SKM-1 treated with dmso at 0.1 percent for 144 hours (cell line): ENCODE measurements at regions not wholly inside any gene's neighbourhood (a gene's known extent, or its start where the extent isn't known, plus 50 kb on each side); places are given as distances from the start of the nearest gene placed in this dataset.
A peak's percentile ranks its signal among the peaks of the same experiment; 100 is the strongest.
"Not testable (repeated sequence)": the region's sequence is repeated elsewhere in the genome, so short reads cannot be mapped to it uniquely, and the experiment has no call there.

Experiments
- DNase-seq: peaks from one replicate; lab custom pipeline; 2025; ENCODE audit not compliant: unreplicated experiment; lab: John Stamatoyannopoulos, UW

DNA sequence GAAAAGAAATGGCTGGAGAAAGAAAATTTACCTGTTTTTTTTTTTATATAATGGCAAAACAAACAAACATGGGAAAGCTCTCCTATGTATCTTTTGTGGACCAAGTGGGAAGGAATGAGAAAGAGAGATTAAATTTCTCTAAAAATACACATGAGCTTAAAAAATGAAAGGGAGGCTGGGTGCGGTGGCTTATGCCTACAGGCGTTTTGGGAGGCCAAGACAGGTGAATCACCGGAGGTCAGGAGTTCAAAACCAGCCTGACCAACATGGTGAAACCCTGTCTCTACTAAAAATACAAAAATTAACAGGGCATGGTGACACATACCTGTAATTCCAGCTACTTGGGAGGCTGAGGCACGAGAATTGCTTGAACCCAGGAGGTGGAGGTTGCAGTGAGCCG lies 388.0 kb downstream of the TFAP2B start:
- not testable (repeated sequence) for DNase-seq

DNA sequence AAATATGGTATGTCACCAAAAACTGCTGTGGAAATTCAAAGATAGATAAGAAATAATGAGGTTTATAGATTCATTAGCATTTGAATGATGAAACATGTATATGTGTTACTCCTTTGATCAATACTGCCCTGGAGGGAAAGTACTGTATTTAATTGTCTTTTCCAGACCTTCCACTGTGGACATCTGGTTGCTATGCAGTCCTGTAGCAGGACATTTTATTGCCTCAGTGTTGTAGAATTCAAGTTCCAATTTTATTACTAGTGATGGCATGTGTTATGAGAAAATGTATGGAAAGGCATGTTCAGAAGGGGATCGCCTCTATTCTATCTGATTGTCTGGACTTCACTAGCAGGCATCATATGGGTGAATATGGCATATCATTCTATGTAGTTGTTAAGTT lies 391.0 kb downstream of the TFAP2B start:
- no peak for DNase-seq

DNA sequence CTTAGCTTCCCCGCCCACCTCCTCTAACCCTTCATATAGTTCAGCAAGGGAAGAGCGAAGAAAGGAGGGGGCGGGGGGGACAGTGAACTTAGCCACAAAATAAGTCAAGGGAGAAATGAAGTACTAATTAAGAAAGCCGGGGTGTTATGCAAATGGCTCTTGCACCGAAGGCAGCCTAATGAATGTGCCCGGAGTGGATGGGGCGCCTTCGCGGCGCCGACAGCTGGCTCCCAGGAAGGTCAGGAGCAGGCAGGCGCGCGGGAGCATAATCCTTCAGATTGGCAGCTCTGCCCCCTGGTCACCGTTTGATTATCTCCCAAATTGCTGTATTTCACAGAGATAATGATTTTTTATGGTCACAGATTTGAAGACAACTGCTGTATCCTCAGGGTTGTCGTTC lies 395.1 kb downstream of the TFAP2B start:
- no peak for DNase-seq

DNA sequence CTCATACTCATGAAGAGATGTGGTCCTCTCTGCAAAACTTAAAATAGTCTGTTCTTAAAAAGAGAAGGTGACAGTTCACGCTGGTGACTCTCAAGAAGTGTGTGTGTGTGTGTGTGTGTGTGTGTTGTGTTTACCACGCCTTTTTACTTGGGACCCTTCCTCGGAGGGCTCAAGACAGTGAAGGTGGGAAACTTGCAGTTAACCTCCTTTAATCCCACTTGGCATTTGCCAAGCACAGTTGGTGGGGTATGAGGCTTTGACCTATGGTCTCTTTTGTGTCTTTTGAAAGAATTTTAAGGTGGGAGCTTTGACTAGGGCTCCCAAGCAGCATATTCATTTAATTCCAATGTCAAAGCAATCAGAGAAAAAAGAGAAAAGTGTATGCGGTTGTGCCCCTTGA lies 395.8 kb downstream of the TFAP2B start:
- DNase-seq: no peak

DNA sequence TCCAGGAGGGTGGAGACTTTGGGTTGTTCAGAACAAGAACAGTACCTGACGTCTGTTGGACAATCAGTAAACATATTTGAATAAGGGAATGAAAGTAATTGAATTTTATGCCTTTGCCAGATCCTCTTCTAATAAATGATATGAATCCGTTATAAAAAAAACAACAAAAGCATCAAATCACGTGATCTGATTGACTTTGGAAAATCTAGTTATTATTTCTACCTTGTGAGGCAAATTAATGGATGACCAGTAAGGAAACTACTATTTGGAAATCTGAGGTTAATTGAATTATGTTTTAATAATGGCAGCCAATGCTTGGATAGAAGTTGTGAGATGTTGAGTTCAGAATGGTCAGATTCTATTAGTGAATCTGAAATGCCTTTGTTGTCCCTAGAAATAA lies 399.5 kb downstream of the TFAP2B start:
- no peak for DNase-seq

DNA sequence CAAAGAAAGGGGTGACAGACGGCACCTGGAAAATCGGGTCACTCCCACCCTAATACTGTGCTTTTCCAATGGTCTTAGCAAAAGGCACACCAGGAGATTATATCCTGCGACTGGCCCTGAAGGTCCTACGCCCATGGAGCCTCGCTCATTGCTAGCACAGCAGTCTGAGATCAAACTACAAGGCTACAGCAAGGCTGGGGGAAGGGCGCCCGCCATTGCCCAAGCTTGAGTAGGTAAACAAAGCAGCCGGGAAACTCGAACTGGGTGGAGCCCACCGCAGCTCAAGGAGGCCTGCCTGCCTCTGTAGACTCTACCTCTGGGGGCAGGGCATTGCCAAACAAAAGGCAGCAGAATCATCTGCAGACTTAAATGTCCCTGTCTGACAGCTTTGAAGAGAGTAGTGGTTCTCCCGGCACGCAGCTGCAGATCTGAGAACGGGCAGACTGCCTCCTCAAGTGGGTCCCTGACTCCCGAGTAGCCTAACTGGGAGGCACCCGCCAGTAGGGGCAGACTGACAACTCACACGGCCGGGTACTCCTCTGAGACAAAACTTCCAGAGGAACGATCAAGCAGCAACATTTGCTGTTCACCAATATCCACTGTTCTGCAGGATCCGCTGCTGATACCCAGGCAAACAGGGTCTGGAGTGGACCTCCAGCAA lies 406.0 kb downstream of the TFAP2B start:
- not testable (repeated sequence) for DNase-seq

DNA sequence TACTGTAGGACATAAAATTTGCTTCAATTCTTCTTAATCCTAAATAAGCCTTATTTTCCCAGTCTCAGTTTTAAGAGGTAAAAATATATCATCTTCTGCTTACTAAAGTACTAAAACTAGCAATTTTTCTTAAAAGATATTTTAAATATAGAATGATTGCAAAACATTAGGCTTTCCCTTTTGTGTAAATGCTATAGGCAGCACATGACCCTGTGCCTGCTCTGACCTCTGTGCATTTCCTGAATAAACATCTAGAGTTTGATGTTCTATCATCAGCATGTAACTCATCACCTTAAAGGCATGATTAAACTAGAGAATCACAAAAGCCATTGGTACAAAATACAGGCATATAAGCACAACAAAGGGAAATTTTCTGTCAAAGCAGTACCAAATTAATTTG lies 422.7 kb downstream of the TFAP2B start:
- DNase-seq: no peak

DNA sequence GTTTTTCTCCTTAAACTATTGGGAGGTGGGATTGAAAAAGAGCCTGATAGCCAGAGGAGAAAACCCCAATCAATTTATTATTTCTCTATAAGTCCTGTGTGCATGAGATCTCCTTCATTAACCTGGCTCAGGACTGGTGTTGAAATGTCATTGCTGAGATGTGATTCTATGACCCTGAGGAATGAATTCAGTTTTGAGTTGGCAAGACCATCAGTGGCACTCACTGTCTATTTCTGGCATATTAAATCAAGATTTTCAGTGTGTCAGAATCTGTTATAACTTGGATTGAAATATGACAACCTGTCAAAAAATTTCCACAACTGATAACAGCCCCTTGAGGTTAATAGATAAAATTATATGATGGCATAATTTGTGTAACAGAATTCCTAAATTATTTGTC lies 431.1 kb downstream of the TFAP2B start:
- no peak for DNase-seq

DNA sequence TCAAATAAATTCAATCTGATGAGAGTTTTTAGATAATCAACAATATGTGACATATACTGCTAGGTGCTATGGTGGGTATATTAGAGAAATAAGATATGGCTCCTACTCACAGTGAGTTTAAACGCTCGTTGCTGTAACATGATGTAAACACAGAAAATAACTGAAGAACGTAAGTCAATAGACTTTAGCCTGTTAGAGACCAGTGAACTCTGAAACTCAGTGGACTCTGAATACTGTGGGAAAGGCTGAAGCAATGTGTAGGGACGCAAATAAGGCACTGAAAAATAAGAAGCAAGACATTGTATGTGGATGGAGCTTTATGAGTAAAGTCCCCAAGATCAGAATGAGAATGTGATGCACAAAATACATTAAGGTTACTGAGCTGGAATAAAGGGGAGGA lies 431.6 kb downstream of the TFAP2B start:
- no peak for DNase-seq

DNA sequence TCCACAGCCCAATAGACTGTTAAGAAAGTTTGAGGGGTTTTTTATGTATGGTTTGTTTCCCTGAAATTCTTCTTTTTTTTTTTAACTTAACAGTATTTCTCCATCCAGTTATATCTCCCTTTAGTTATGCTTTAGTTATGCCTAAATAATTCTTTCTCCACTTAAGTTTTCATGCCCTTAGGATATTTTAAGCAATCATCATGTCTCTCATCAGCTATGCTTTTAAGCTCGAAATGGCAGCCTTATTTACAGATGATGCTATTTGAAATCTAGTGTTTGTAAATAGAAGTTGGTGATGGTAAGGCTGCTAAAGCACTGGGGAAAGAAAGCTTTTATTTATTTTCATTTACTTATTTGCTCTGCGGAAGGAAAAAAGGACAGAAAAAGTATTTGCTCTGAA lies 439.3 kb downstream of the TFAP2B start:
- DNase-seq: no peak

DNA sequence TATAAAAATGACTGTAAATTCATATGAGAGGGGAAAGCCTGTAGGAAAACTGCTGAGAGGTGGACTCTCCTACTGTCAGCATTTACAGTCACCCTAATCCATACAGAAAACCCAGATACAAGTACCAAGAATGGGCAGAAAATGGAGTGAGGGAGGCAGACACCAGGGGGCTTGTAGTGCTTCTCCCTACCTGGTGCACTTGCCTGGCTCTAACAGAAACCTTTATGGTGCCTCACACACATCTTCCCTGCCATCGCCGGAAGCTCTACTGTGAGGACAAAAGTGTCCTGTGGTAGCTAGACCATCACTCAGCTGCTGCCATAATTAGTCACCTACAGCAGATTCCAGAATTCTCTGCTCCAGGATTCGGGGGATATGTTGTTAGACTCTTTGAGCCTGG lies 441.3 kb downstream of the TFAP2B start:
- no peak for DNase-seq

DNA sequence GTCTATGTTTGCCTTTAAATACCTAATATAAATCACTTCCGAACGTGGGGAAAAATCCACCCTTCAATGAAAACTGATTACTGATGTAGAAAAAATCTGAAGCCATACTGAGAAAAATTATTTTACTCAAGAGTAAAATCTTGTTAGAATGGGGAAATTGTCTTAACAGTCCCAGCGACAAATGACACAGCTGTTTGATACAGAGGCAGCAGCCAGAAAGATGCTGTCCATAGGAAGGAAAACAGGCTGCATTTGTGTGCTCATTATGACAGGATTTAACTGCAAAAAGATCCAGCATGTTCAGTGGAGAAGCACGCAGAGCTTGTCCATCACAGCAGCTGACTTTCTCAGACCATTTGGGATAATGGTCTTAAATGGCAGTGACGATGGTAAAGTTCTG lies 443.0 kb downstream of the TFAP2B start:
- no peak for DNase-seq

DNA sequence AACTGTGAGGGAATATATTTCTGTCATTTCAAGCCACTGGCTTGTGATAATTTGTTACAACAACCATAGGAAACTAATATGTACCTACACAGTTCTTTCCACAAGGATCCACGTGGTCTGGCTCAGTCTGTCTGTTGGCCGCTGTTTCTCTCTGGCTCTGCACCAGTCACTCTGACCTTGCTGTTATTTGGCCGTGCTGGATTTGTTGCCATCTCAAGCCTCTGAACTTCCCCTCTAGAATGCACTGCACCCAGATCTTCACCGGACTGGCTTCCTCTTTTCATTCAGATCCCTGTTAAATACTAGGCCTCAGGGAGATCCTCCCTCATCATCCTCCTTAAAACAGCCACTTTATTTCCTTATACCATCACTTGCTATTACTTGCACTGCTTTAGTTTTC lies 446.8 kb downstream of the TFAP2B start:
- DNase-seq: peak; percentile 84

DNA sequence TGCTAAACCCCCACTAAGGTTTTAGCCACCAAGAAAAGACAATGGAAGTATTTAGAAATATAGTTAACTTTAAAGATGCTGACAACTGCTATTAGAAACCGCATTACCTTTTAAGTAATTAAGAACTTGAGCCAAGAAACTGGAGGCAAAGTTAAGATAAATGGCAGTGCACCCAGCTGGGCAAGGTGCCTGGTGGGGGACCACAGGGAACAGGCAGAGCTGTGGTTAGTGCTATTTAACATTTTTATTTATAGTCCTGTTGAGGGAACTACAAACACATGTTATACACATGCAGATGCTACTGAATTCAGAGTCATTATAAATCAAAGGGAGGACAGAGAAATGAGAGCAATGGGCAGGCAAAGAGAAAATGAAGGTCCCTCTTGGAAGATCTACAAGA lies 447.9 kb downstream of the TFAP2B start:
- DNase-seq: no peak

DNA sequence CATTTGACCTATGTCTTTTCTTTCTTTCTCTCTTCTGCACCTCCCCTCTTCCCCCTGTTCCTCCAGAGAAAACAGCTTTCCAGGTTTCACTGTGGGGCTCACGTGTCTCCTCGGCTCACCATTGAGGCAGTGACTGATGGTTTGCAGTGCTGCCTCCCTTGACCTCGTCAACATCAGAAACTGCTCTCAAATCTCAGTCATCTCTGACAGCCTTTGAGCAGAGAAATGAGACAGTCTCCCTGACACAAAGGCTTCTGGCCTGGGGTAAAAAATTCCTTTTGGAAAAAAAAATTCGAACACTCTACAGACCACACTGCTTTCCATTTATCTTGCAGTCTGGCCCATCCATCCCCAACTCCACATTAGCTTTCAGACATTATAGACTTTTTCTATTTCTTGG lies 450.0 kb downstream of the TFAP2B start:
- DNase-seq: no peak

DNA sequence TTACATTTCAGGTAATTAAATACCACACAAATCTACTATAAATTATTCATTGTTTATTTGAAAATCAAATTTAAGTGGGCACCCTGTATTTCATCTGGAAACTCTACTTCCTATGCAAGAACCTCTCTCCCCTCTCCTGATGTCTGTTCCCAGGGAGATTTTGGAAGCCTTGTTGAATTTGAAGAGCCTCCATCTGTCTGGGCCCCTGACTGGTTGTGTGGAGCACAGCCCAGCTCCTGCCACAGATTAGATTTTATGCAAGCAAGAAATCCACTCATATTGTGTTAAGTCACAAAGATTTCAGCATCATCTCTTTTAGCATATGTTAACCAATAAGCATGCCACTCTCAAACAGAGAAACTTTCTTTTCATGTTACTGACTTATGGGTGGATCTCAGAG lies 451.2 kb downstream of the TFAP2B start:
- no peak for DNase-seq

DNA sequence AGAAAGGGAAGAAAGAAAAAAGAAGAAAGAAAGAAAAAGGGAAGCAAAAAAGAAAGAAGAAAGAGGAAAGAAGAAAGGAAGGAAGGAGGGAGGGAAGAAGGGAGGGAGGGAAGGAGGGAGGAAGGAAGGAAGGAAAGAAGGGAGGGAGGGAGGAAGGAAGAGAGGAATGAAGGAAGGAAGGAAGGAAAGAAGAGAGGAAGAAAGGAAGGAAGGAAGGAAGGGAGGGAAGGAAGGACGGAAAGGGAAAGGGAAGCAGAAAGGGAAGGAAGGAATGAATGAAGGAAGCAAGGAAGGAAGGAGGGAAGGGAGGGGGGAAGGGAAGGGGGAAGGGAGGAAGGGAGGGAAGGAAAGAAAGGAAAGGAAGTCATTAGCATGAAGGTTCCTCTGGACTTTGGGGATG lies 452.9 kb downstream of the TFAP2B start:
- no peak for DNase-seq

DNA sequence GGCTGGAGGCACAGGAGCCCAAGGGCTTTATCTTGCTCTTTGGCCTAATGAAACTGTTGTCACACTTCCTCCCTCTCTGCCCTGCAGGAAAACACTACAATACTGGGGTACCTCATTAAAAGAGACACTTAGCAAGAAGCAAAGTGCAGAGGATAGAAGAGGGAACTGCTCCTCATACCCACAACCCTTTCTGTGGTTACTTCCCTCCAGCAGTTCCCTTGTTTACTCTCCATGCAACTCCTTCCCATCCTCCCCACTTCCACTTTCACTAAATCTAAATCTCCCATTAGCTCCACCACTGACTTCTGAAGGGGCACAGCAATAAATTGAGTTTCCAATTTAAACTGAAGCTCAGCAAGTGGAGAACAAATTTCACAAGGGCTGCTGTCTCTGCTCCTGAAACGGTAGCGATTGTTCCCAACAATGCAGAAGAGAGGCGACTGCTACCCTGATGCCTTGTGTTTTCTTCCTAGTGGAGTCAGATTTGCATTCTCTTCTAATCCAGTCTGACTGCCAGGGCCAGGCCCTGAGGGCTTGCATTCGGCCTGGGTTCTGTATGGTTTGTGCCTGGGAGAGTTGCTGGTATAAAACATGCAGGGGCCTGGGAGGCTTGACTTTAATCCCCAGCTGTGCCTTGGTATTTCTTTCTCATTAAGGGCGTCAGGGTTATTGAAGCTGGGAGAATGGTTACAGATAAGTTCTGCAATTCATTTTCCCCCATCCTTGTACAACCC lies 454.7 kb downstream of the TFAP2B start:
- peak; percentile 85 for DNase-seq

DNA sequence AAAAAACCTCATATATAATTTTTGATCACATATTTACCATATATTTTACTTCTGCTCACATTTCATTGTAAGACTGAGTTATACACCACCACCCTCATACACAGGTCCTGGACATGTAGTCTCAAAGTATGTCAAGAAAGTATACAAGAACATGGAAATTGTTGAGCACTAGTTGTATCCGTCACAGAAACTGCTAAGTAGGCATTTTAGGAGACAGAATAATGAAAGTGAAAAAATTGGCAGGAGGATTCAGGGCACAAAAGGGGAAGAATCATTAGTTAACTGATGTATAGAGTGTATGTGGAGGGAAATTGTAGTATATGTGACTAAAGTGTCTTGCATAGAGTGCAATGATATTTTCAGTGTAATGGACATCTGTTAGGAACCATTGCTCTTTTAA lies 458.8 kb downstream of the TFAP2B start:
- no peak for DNase-seq

DNA sequence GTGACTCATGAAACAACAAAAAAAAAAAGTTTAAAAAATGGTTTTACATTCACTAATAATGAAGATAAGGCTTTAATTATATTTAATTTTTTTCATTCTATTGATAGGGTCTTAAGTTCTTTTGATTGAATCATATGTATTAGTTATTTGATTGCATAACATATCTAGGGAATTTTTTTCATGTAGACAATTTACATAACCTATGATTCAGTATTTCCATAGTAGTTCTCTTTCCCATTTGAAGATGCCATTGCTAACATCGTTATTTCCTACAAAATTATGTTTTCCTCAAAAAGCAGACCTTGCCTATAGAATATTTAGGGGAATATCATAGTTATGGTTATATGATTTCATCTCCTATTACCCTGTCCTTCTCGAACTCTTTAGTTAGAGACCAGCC lies 463.4 kb downstream of the TFAP2B start:
- no peak for DNase-seq

DNA sequence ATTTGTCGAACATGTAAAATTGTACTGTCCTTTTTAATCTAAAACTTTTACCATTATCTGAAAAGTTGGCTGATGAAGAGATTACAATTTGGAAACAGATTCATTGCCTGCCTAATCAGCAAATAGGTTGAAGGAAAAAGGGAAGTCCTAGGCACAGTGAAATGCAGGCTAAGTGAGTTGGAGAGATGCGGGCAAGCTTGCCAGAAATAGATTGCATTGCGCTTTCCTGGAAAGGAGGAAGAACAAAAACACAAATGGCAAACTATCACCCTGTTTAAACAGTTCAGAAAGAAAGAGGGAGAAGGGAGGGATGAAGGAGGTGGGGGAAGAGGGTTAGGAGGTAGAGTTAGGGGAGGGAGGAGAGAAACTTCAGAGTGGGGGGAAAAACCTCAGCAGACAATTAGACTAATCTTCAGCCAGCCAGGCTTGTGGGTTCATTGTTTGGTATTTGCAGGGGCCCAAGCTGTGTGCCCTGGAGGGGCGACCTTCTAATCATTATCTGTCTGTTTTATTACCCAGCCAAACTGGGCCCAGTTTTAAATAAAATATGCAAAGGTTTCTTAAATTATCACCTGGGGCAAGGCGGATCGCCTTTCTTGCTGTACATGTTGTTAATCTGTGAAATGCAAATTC lies 465.2 kb downstream of the TFAP2B start:
- peak; percentile 40 for DNase-seq

DNA sequence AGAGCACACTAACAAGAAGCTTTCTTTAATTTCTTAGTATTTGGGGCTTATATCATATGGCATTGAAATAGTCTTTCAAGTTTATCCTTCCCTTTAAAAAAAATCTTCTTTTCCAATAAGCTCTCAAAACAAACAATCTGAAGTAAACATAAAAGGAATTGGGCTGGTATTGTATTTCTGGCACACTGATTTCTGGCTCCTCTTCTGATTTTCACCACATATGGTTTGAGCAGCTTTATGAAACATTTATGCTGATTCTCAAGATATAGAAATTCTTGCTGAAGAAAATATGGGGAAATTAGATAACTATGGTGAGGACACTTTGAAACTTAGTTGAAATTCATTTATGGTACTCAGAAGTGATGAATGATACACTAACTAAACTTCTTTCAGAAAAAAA lies 467.2 kb downstream of the TFAP2B start:
- DNase-seq: no peak

DNA sequence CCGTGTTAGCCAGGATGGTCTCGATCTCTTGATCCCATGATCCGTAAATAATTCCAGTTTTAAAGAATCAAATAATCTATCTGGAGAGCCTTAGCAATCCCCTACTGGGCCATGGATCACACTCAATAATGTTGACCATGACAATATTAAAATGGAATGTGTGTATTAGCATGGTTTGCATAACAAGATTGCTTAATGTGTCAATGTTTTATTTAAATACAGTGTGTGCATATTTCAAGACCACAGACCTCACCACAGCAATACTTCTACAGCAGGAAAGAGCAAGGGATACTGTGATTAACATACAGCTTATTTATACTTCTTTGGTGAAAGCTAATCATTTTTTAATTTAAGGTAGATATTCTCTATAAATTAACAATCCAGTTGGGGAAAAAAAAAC lies 470.4 kb downstream of the TFAP2B start:
- DNase-seq: no peak
